SJCRH30 (cell line): ENCODE measurements at regions not wholly inside any gene's neighbourhood (a gene's known extent, or its start where the extent isn't known, plus 50 kb on each side); places are given as distances from the start of the nearest gene placed in this dataset.
A peak's percentile ranks its signal among the peaks of the same experiment; 100 is the strongest.

Experiments
- DNase-seq, 2 experiments: peaks; one replicate each; pipeline ENCODE4 v3.0.0-alpha.2; 2015 to 2020
- H3K27ac ChIP-seq: fragments of 250-450 bp; sonication (Bioruptor Pico); 2 replicates; pipeline ENCODE4 v1.5.1; 2020; ENCODE audit warnings: mild to moderate bottlenecking, moderate library complexity
- H3K27me3 ChIP-seq: fragments of 250-450 bp; sonication (Bioruptor Pico); 2 replicates; pipeline ENCODE4 v1.5.1; 2020; ENCODE audit warnings: mild to moderate bottlenecking, moderate library complexity
- H3K36me3 ChIP-seq: fragments of 250-450 bp; sonication (Bioruptor Pico); 2 replicates; pipeline ENCODE4 v1.5.1; 2020; ENCODE audit warnings: mild to moderate bottlenecking, moderate library complexity
- H3K4me1 ChIP-seq: fragments of 250-450 bp; sonication (Bioruptor Pico); 2 replicates; pipeline ENCODE4 v1.5.1; 2020; ENCODE audit warnings: mild to moderate bottlenecking, moderate library complexity
- H3K4me3 ChIP-seq: fragments of 250-450 bp; sonication (Bioruptor Pico); 2 replicates; pipeline ENCODE4 v1.5.1; 2020; ENCODE audit warnings: mild to moderate bottlenecking, moderate library complexity
- H3K9me3 ChIP-seq: fragments of 250-450 bp; sonication (Bioruptor Pico); replicated peaks from 2 replicates; pipeline ENCODE4 v1.5.1; 2020; ENCODE audit warnings: mild to moderate bottlenecking, moderate library complexity

DNA sequence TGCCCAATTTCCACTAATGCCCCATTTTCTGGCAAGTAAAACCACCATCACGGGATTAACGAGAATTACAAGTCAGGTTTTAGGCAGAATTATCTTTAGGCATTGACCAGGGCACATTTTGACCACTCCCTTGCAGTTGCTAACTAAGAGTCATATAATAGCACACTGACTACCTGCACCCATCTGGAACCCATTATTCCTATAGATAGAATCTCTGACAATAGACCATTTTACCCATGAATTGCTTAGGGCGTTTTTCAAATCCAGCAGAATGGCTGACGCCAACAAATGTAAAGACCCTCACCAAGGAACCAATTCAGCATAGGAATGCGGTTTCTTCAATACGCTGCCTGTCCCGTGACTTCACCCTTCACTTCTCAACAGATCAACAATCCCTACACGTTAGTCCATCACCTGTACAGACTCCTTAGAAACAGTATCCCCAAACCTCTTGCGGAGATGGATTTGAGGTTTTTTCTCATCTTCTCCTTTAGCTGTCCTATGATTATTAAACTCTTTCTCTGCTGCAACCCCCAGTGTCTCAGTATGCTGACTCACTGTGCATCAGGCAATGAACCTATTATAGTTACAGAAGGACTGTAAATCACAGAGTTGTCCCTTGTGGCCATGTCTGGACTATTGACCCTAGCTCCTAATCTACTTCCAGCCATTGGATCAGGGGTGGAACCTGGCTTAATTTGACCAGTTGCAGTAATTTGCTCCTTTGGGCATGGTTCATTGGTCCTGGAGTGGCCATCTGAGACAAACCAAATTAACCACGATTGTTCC is 177.3 kb upstream of the PLXNC1 start:
- Histone ChIP-seq H3K36me3 (no peaks in the 10 kb centered on the region), H3K27me3 (no peaks in the 10 kb centered on the region), H3K4me3 (no peak overlapping the region), H3K27ac (no peak overlapping the region), H3K9me3 (no peaks in the 10 kb centered on the region), H3K4me1 (no peaks in the 10 kb centered on the region)
- DNase-seq = no peak

DNA sequence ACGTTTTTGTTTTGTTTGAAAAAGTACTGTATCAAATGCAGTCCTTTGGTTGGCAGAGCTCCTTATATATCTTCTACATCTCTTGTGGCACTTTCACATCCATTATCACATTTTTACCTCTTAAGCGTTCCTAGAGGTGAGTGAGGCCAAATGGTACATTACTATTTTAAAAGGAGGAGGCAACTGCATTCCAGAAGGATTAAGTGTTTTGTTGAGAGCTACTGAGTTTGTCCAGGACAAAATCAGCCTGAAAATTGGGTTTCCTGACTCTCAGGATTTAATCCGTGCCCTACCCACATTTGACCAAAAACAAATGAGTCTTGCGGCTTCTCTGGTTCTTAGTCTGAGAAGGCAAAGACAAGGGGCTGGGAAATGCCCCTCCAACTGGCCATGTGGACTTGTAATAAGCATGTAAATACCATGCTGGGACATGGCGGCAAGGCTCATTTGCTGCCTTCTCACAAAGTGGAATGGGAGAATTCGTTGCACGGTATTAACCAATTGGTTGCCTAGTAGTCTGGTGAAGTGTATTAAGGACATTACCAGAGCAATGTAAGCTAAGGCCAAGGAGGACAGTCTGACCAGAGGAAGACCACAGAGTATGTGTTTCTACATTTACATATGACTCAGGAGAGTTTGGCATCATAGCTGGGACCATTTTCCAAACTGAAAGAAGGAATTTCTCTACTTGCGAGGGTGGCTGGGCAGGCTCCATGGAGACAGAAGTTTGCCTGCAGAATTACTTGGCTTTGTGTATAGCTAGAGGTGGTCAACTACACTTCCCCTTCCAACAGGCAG is 175.8 kb upstream of the PLXNC1 start:
- no peaks in the 10 kb centered on the region for H3K36me3 ChIP-seq
- no peak for DNase-seq
- no peaks in the 10 kb centered on the region for H3K27me3 ChIP-seq
- H3K9me3 ChIP-seq = no peaks in the 10 kb centered on the region
- H3K4me3 ChIP-seq = no peak overlapping the region
- H3K4me1 ChIP-seq = no peaks in the 10 kb centered on the region
- H3K27ac ChIP-seq = no peak overlapping the region

DNA sequence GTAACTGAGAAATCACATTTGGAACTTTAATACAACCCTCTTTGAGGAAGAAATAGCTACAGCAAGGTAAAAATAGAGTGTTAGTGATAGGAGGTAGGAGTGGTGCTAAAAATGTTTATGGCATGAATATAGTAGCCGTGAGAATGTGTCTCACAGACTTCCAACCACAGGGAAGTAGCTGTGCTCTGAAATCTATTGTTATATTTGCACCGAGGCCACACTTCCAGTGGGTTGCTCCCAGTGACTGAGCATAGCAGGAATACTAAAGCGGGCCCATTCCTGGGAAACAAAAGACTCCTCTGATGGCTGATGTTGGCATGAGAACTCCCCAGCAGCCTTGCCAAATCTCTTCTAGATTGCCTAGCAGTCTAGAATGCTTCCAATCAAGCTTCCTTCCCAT is 174.1 kb upstream of the PLXNC1 start:
- no peaks in the 10 kb centered on the region for H3K9me3 ChIP-seq
- no peak for DNase-seq
- no peaks in the 10 kb centered on the region for H3K27me3 ChIP-seq
- H3K4me3 ChIP-seq = no peak overlapping the region
- H3K4me1 ChIP-seq = no peaks in the 10 kb centered on the region
- H3K36me3 ChIP-seq = no peaks in the 10 kb centered on the region
- H3K27ac ChIP-seq = no peak overlapping the region

DNA sequence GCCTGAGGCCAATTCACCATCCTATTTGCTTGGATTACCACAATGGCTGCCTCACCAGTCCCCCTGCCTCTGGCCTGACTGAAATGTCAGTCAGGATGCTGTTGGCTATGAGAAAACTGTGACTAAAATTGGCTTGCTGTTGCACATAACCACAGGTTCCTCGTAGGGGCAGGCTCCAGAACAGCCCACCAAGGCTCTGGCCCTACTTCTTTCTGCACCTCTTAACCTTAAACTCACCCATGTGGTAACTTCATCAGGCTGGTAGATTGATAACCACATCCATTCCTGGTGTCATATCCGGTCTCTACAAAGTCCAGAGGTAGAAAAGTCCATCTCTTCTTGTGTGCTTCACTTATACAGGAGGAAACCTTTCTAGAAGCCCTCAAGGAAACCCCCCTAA is 172.4 kb upstream of the PLXNC1 start:
- no peaks in the 10 kb centered on the region for H3K27me3 ChIP-seq
- no peaks in the 10 kb centered on the region for H3K36me3 ChIP-seq
- H3K4me1 ChIP-seq = no peaks in the 10 kb centered on the region
- no peaks in the 10 kb centered on the region for H3K9me3 ChIP-seq
- DNase-seq = no peak
- no peak overlapping the region for H3K4me3 ChIP-seq
- H3K27ac ChIP-seq = no peak overlapping the region

DNA sequence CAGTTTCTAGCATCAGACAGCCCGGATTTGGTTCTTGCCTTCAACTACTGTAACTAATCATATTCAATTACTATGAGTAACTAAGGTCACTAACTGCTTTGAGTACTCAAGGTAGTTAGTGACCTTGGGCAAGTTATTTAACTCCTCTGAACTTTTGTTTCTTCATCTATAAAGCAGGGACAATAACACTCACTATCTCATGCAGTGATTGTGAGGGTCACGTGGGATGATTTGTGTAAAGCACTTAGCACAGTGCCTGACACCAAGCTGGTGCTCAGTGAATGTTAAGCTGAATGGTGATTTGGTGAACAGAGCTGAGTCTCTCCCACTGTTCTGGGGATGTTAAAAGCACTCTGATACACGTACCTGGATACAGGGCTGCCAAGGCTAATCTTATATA is 171.3 kb upstream of the PLXNC1 start:
- H3K9me3 ChIP-seq = no peaks in the 10 kb centered on the region
- DNase-seq = no peak
- H3K36me3 ChIP-seq = no peaks in the 10 kb centered on the region
- H3K27me3 ChIP-seq = no peaks in the 10 kb centered on the region
- H3K4me1 ChIP-seq = no peaks in the 10 kb centered on the region
- no peak overlapping the region for H3K27ac ChIP-seq
- no peak overlapping the region for H3K4me3 ChIP-seq

DNA sequence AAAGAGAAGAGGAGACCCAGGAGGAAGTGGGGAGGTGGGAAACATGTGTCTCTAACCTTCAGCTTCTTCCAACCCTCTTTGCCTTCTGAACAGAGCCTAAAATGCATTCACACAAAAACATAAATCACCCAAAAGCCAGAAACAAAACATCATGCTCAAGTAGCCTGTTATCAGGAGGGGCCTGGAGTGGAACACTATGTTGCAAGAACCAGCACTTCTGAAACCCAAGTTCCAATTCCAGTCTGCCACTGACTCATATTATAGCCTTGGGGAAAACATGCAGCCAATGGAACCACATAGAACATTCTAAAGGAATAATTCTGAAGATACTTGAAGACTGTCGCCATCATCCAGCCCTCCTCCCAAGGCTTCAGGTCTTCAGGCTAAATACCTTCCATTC is 169.8 kb upstream of the PLXNC1 start:
- Histone ChIP-seq H3K4me3 (no peak overlapping the region), H3K9me3 (no peaks in the 10 kb centered on the region), H3K4me1 (no peaks in the 10 kb centered on the region), H3K27me3 (no peaks in the 10 kb centered on the region), H3K27ac (no peak overlapping the region), H3K36me3 (no peaks in the 10 kb centered on the region)
- no peak for DNase-seq

DNA sequence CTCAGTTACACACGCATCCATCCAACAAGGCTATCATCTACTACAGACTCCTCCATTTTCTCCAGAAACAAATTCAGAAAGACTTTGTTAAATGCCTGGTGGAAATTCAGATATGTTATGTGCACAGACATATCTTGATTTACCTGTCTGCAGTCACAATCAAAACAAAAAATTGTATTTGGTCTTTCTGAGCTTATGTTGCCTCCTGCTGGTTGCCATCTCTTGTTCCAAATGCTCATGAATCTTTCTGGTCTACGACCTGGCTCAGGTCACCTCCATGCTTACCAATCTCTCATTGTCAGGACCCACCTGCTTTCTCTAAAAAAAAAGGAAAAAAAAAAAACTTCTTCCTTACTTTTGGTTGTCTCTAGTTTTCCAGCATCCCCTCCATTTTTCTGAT is 169.2 kb upstream of the PLXNC1 start:
- Histone ChIP-seq H3K27ac (no peak overlapping the region), H3K4me3 (no peak overlapping the region), H3K4me1 (no peaks in the 10 kb centered on the region), H3K9me3 (no peaks in the 10 kb centered on the region), H3K27me3 (no peaks in the 10 kb centered on the region), H3K36me3 (no peaks in the 10 kb centered on the region)
- peak in 1 of 2 experiments; percentile 21 for DNase-seq

DNA sequence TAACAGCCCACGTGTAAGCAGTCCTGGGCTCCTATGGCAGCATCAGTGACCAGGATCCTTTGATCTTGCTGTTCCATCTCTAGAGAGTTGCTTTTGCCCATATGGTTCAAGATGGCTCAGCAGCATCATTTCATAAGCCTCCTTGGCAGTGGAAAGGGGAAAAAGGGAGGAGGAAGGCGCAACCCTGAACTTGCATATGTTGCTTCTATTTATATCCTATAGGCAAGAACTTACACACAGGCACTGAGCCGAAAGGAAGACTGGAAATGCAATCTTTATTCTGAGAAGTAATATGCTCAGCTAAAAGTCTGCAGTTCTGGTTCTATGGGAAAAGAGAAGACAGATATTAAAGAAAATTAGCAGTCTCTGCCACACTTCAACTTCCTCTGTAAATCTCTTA is 167.7 kb upstream of the PLXNC1 start:
- no peak for DNase-seq
- Histone ChIP-seq H3K27ac (no peak overlapping the region), H3K36me3 (no peaks in the 10 kb centered on the region), H3K4me1 (no peaks in the 10 kb centered on the region), H3K9me3 (no peaks in the 10 kb centered on the region), H3K27me3 (no peaks in the 10 kb centered on the region), H3K4me3 (no peak overlapping the region)

DNA sequence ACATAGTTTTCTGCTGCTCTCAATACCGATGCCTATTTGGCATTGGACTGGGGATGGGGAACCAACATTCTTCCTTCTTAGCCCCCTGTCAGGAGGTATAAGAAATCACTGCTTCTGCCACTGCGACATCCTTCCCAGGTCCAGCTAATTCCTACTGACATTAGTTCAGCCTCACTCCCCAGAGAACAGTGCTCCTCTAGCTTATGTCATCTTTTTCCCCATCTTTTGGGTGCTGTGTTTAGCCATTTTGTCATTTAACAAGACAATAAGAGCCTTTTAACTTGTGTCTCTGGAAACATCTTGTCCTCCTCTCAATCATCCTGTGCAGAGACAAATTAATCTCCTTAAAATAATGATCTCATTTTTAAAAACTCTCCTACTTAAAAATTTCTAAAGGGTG is 167.0 kb upstream of the PLXNC1 start:
- H3K4me3 ChIP-seq = no peak overlapping the region
- no peaks in the 10 kb centered on the region for H3K36me3 ChIP-seq
- H3K9me3 ChIP-seq = no peaks in the 10 kb centered on the region
- DNase-seq = no peak
- H3K4me1 ChIP-seq = no peaks in the 10 kb centered on the region
- H3K27me3 ChIP-seq = no peaks in the 10 kb centered on the region
- no peak overlapping the region for H3K27ac ChIP-seq

DNA sequence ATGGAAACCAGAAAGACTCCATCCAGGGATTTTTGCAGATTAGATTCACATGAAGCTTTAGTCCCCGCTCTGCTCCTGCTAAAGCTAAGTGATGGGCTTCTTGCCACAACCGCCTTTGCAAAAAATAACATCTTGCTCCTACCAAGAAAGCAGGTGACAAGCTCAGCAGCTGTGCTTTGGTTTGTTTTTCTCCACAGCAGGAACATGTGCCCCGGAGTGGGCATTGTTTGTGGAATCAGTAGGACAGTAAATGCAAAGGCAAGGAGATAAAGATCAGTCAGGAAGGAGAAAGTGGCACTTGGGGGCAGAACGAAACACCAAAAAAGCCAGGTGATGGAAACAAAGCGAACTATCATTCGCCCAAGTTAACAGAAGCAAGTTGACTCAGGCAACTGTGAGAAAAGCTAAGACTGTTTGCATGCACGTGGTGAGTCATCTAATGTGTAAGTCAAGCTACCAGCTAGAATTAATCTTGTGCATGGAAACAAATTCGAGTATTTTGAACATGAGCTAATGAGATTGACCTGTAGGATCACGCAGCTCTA is 165.5 kb upstream of the PLXNC1 start:
- Histone ChIP-seq H3K9me3 (no peaks in the 10 kb centered on the region), H3K27ac (no peak overlapping the region), H3K4me3 (no peak overlapping the region), H3K36me3 (no peaks in the 10 kb centered on the region), H3K4me1 (no peaks in the 10 kb centered on the region), H3K27me3 (no peaks in the 10 kb centered on the region)
- peak; percentile 4 to 34 for DNase-seq

DNA sequence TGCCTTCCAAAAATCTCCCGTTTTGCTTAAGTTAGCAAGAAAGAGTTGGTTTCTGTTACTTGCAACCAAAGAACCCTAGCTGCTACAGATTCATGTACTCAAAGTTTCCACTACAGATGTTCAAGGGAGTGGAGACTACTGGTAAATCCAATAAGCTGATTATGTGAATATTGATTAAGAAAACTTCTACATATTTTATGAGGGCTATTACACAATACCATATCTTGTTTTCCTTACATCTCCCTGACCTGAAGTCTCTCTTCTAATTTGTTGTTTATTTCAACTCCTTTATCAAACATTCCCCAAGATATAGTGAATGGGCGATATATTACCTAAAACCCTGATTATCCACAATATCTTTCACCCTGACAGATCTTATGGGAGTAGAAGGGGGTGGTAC is 164.4 kb upstream of the PLXNC1 start:
- no peaks in the 10 kb centered on the region for H3K36me3 ChIP-seq
- DNase-seq = no peak
- H3K27me3 ChIP-seq = no peaks in the 10 kb centered on the region
- H3K27ac ChIP-seq = no peak overlapping the region
- no peaks in the 10 kb centered on the region for H3K4me1 ChIP-seq
- H3K9me3 ChIP-seq = no peaks in the 10 kb centered on the region
- no peak overlapping the region for H3K4me3 ChIP-seq

DNA sequence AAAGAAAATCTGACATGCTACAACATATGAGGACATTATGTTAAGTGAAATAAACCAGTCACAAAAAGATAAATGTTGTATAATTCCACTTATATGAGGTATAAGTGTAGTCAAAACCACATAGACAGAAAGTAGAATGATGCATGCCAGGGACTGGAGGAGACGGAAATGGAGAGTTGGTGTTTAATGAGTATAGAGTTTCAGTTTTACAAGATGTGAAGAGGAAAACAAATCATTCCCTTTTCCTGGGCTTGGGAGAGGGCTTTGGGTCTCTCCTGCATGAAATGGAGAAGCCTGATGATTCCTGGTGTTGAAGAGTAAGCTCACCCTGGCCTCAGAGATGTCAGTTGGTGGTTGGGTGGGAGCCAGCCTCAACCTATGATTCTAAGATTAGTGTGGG is 158.4 kb upstream of the PLXNC1 start:
- Histone ChIP-seq H3K9me3 (no peaks in the 10 kb centered on the region), H3K4me1 (no peaks in the 10 kb centered on the region), H3K27ac (no peak overlapping the region), H3K36me3 (no peaks in the 10 kb centered on the region), H3K4me3 (no peak overlapping the region), H3K27me3 (no peaks in the 10 kb centered on the region)
- no peak for DNase-seq

DNA sequence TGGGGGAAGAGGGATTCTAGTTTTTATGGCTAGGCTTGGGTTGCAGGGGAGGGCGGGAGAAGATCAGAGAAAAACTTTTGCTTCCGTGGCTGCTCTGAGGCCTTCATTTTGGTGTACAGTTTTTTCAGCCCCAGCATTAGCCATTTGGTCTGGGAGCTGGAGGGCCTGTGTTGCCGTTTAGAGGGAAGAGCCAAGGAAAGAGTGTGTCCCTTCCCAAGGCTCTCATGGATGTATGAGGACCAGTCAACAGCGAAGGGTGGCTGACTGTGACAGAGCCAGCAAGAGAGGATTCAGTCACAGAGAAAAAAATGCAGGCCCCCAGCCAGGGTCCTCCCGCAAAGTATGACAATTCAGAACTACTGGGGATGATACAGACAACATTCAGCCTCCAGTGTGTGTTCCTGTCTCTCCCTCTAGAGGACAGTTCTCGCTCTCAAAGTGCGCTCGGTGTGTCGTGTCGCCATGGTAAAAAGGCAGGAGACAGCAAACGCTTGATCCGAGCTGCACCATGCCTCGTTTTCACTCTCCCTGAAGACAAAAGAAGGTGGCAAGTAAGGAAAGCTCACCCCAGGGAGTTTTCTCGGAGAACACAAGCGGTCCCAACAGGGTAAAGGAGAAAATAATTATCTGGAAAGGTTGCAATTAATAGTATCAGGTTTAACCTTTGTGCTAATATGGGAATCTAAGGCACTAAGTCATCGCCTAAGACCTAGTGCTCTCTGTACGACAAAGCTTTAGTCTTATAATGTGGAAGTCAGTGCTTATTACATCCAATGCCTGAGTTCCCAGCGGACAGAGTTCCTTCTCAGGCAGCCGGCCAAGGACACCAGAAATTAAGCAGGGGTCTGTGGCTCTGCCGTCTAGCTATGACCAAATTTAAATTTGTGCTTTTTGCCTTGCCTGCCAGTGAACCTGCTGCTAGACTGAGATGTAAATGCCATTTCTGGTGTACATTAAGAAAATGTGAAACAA is 157.3 kb upstream of the PLXNC1 start:
- Histone ChIP-seq H3K4me1 (no peaks in the 10 kb centered on the region), H3K4me3 (no peak overlapping the region), H3K27ac (no peak overlapping the region), H3K9me3 (no peaks in the 10 kb centered on the region), H3K36me3 (no peaks in the 10 kb centered on the region), H3K27me3 (no peaks in the 10 kb centered on the region)
- peak in 1 of 2 experiments; percentile 10 for DNase-seq

DNA sequence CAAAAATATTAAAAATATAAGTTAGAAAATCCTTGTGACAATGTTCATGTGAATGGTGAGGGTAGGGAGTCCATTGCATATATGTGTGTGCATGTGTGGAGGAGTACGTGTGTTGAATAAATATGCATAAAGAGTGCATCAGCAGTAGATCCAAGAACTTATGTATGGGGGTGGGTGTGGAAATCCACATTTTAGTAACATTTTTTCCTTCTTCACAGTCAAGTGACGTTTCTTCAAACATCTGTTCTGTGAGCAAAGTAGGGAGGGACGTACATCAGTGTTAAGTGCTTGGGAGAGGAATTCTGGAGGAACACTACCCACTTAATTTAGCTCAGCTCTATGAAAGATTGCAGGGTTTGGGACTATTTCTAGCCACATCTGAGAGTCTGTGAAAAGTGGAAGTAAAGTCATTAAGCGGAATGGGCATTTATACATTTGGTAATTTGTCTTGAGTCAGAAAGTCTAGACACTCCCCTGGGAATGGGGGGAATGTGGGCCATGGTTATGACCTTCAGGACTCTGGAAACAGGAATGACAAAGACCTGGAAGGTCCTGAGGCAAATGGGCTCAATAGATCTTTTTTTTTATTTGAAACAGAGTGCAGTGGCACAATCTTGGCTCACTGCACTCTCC is 156.4 kb upstream of the PLXNC1 start:
- H3K27me3 ChIP-seq = no peaks in the 10 kb centered on the region
- no peaks in the 10 kb centered on the region for H3K9me3 ChIP-seq
- no peaks in the 10 kb centered on the region for H3K36me3 ChIP-seq
- H3K4me3 ChIP-seq = no peak overlapping the region
- no peak overlapping the region for H3K27ac ChIP-seq
- H3K4me1 ChIP-seq = no peaks in the 10 kb centered on the region
- DNase-seq = no peak
